CD4-positive, alpha-beta T cell treated with Interleukin-10 for 1 hour (primary cell): ENCODE measurements at regions not wholly inside any gene's neighbourhood (a gene's known extent, or its start where the extent isn't known, plus 50 kb on each side); places are given as distances from the start of the nearest gene placed in this dataset.

Experiments
- DNase-seq: peaks from one replicate; pipeline ENCODE4 v3.0.0-alpha.2; 2020

- no peak for DNase-seq
These were observed 53.6 kb upstream of the DPT start for GRCh38 chr1:168782559-168783116.

- no peak for DNase-seq
These were observed 54.6 kb upstream of the DPT start for GRCh38 chr1:168783458-168784210.

GRCh38 chr1:168786476-168787330 lies 57.7 kb upstream of the DPT start:
- DNase-seq: no peak

- no peak for DNase-seq
These were observed 59.3 kb upstream of the DPT start for GRCh38 chr1:168788258-168788657.

- DNase-seq: no peak
These were observed 60.5 kb upstream of the DPT start for GRCh38 chr1:168789501-168789900.

GRCh38 chr1:168792142-168792541 lies 63.1 kb upstream of the DPT start:
- no peak for DNase-seq

GRCh38 chr1:168792592-168793125 lies 63.7 kb upstream of the DPT start:
- DNase-seq: no peak

GRCh38 chr1:168794057-168794456 lies 65.1 kb upstream of the DPT start:
- DNase-seq: no peak

- no peak for DNase-seq
These were observed 66.7 kb upstream of the DPT start for GRCh38 chr1:168795681-168796080.

GRCh38 chr1:168799927-168800605 lies 71.1 kb upstream of the DPT start:
- no peak for DNase-seq

- no peak for DNase-seq
These were observed 72.2 kb upstream of the DPT start for GRCh38 chr1:168801032-168801745.

- DNase-seq: no peak
These were observed 75.0 kb upstream of the DPT start for GRCh38 chr1:168803806-168804510.

- no peak for DNase-seq
These were observed 77.9 kb upstream of the DPT start for GRCh38 chr1:168806952-168807351.

GRCh38 chr1:168811176-168811575 lies 82.2 kb upstream of the DPT start:
- no peak for DNase-seq

- DNase-seq: no peak
These were observed 90.7 kb upstream of the DPT start for GRCh38 chr1:168819668-168820067.

GRCh38 chr1:168821434-168821833 lies 92.4 kb upstream of the DPT start:
- no peak for DNase-seq

- DNase-seq: no peak
These were observed 93.9 kb upstream of the DPT start for GRCh38 chr1:168822911-168823310.

- DNase-seq: no peak
These were observed 95.0 kb upstream of the DPT start for GRCh38 chr1:168823988-168824387.

GRCh38 chr1:168824418-168825065 lies 95.5 kb upstream of the DPT start:
- no peak for DNase-seq

- DNase-seq: no peak
These were observed 96.1 kb upstream of the DPT start for GRCh38 chr1:168825129-168825528.

GRCh38 chr1:168825820-168826219 lies 96.8 kb upstream of the DPT start:
- DNase-seq: no peak
